WTC11 (cell line): ENCODE measurements at regions not wholly inside any gene's neighbourhood (a gene's known extent, or its start where the extent isn't known, plus 50 kb on each side); places are given as distances from the start of the nearest gene placed in this dataset.

Experiments used
- ATAC-seq: fragments of 200-7000 bp; cut with Tn5 transposase; 2 replicates; pipeline ENCODE4 v1.10.0; 2021; ENCODE audit warnings: mild to moderate bottlenecking, moderate library complexity
- CTCF ChIA-PET: fragments of 300-600 bp; sonication (Branson Sonifier 250); formaldehyde crosslinking; loops from one replicate; lab custom pipeline; 2021; ENCODE audit warnings: antibody characterized with exemption; lab: Charles Lee
- POLR2A ChIA-PET: fragments of 350-600 bp; sonication (Branson Sonifier 250); formaldehyde crosslinking; loops from one replicate; lab custom pipeline; 2021; ENCODE audit warnings: antibody characterized with exemption; lab: Charles Lee
- DNase-seq: peaks from one replicate; pipeline ENCODE4 v3.0.0; 2021; ENCODE audit warnings: low spot score
- H3K27ac Mint-ChIP-seq: 2 replicates; pipeline ENCODE4 v1.8.0; 2021; ENCODE audit warnings: mixed read lengths
- H3K27me3 Mint-ChIP-seq: 2 replicates; pipeline ENCODE4 v1.8.0; 2021; ENCODE audit warnings: low read depth, mild to moderate bottlenecking, moderate library complexity, mixed read lengths
- H3K36me3 Mint-ChIP-seq: 2 replicates; pipeline ENCODE4 v1.8.0; 2021; ENCODE audit warnings: mixed read lengths
- H3K4me1 Mint-ChIP-seq: 2 replicates; pipeline ENCODE4 v1.8.0; 2022; ENCODE audit warnings: mixed read lengths
- H3K4me3 Mint-ChIP-seq: 2 replicates; pipeline ENCODE4 v1.8.0; 2021; ENCODE audit warnings: mild to moderate bottlenecking, moderate library complexity, mixed read lengths
- H3K9me3 Mint-ChIP-seq: 2 replicates; pipeline ENCODE4 v1.8.0; 2021; ENCODE audit warnings: mixed read lengths
- CREM ChIP-seq: sonication (generic); formaldehyde crosslinking; IDR thresholded peaks from 2 replicates; pipeline ENCODE4 v1.8.1; 2022; ENCODE audit warnings: mild to moderate bottlenecking, missing genetic modification reagents, moderate library complexity
- CTCF ChIP-seq: fragments of 200-600 bp; IDR thresholded peaks from 2 replicates; pipeline ENCODE4 v1.8.0; 2022; ENCODE audit warnings: antibody characterized with exemption
- E2F1 ChIP-seq: sonication (generic); formaldehyde crosslinking; IDR thresholded peaks from 2 replicates; pipeline ENCODE4 v1.8.0; 2022; ENCODE audit warnings: mild to moderate bottlenecking, missing genetic modification reagents
- FOXJ3 ChIP-seq: sonication (generic); formaldehyde crosslinking; IDR thresholded peaks from 2 replicates; pipeline ENCODE4 v1.9.0; 2021; ENCODE audit warnings: missing genetic modification reagents, mild to moderate bottlenecking, borderline replicate concordance
- FOXP4 ChIP-seq: sonication (generic); formaldehyde crosslinking; IDR thresholded peaks from 2 replicates; pipeline ENCODE4 v1.8.0; 2022; ENCODE audit warnings: mild to moderate bottlenecking, missing genetic modification reagents
- IRF2 ChIP-seq: sonication (generic); formaldehyde crosslinking; IDR thresholded peaks from 2 replicates; pipeline ENCODE4 v1.8.0; 2022; ENCODE audit warnings: low read depth, missing genetic modification reagents, borderline replicate concordance
- NFATC4 ChIP-seq: fragments of 250-450 bp; sonication (Bioruptor Pico); IDR thresholded peaks from 2 replicates; pipeline ENCODE4 v1.9.0; 2021; ENCODE audit warnings: mild to moderate bottlenecking
- OVOL2 ChIP-seq: fragments of 250-450 bp; sonication (Bioruptor Pico); IDR thresholded peaks from 2 replicates; pipeline ENCODE4 v1.9.0; 2021; ENCODE audit warnings: mild to moderate bottlenecking, borderline replicate concordance
- SMAD4 ChIP-seq: sonication (generic); formaldehyde crosslinking; IDR thresholded peaks from 2 replicates; pipeline ENCODE4 v1.8.0; 2022; ENCODE audit warnings: mild to moderate bottlenecking, missing genetic modification reagents
- SP1 ChIP-seq: sonication (generic); formaldehyde crosslinking; conservative IDR thresholded peaks from 2 replicates; pipeline ENCODE4 v1.8.1; 2022; ENCODE audit warnings: missing genetic modification reagents
- TEAD1 ChIP-seq: sonication (generic); formaldehyde crosslinking; IDR thresholded peaks from 2 replicates; pipeline ENCODE4 v1.8.0; 2022; ENCODE audit warnings: mild to moderate bottlenecking, missing genetic modification reagents
- TEAD4 ChIP-seq: sonication (generic); formaldehyde crosslinking; IDR thresholded peaks from 2 replicates; pipeline ENCODE4 v1.8.0; 2022; ENCODE audit warnings: mild to moderate bottlenecking, missing genetic modification reagents
- USF1 ChIP-seq: sonication (generic); formaldehyde crosslinking; IDR thresholded peaks from 2 replicates; pipeline ENCODE4 v1.8.0; 2022; ENCODE audit warnings: mild to moderate bottlenecking, missing genetic modification reagents
- USF2 ChIP-seq: sonication (generic); formaldehyde crosslinking; IDR thresholded peaks from 2 replicates; pipeline ENCODE4 v1.8.1; 2023; ENCODE audit warnings: mild to moderate bottlenecking, missing genetic modification reagents, moderate library complexity
- ZNF138 ChIP-seq: sonication (generic); formaldehyde crosslinking; conservative IDR thresholded peaks from 2 replicates; pipeline ENCODE4 v1.8.1; 2022; ENCODE audit warnings: mild to moderate bottlenecking, moderate library complexity, missing genetic modification reagents
- ZNF232 ChIP-seq: sonication (generic); formaldehyde crosslinking; IDR thresholded peaks from 2 replicates; pipeline ENCODE4 v1.8.0; 2022; ENCODE audit warnings: mild to moderate bottlenecking, missing genetic modification reagents
- ZNF396 ChIP-seq: fragments of 250-450 bp; sonication (Bioruptor Pico); IDR thresholded peaks from 2 replicates; pipeline ENCODE4 v1.8.0; 2021; ENCODE audit warnings: mild to moderate bottlenecking, moderate library complexity, borderline replicate concordance
- ZNF425 ChIP-seq: fragments of 250-450 bp; sonication (Bioruptor Pico); conservative IDR thresholded peaks from 2 replicates; pipeline ENCODE4 v1.9.0; 2021; ENCODE audit warnings: mild to moderate bottlenecking
- ZNF532 ChIP-seq: fragments of 250-450 bp; sonication (Bioruptor Pico); IDR thresholded peaks from 2 replicates; pipeline ENCODE4 v1.9.0; 2021; ENCODE audit warnings: mild to moderate bottlenecking, borderline replicate concordance

- CTCF ChIA-PET: interaction anchor here (0.9 kb wide), 1 partner anchor 82 kb away, joined by 3 read pairs; no protein-coding TSS in a partner anchor
- ATAC-seq (no peak), DNase-seq (no peak)
- H3K36me3 Mint-ChIP-seq: peaks cover 15% of the 10 kb centered on the region
- peaks cover 25% of the 10 kb centered on the region for H3K9me3 Mint-ChIP-seq
- POLR2A ChIA-PET: no interaction called here
- no peak overlapping the region for H3K27ac Mint-ChIP-seq
- TF ChIP-seq IRF2 (CRISPR knock-in tag) (no peak), E2F1 (CRISPR knock-in tag) (no peak), USF2 (CRISPR knock-in tag) (no peak), ZNF396 (CRISPR knock-in tag) (no peak), SMAD4 (no peak), FOXP4 (no peak), ZNF532 (CRISPR knock-in tag) (no peak), ZNF138 (no peak), NFATC4 (CRISPR knock-in tag) (no peak), OVOL2 (CRISPR knock-in tag) (no peak), CREM (CRISPR knock-in tag) (no peak), FOXJ3 (CRISPR knock-in tag) (no peak), TEAD4 (CRISPR knock-in tag) (no peak), SP1 (CRISPR knock-in tag) (no peak), TEAD1 (CRISPR knock-in tag) (no peak)
- peaks cover 14% of the 10 kb centered on the region for H3K27me3 Mint-ChIP-seq
- no peaks in the 10 kb centered on the region for H3K4me1 Mint-ChIP-seq
- H3K4me3 Mint-ChIP-seq: no peak overlapping the region
These were observed 68.5 kb upstream of the SLC35C1 start for GRCh38 chr11:45736424-45736823.

- Mint-ChIP-seq H3K9me3 (peaks cover 22% of the 10 kb centered on the region), H3K4me3 (no peak overlapping the region), H3K27ac (no peak overlapping the region), H3K4me1 (no peaks in the 10 kb centered on the region), H3K27me3 (peaks cover 14% of the 10 kb centered on the region), H3K36me3 (peaks cover 12% of the 10 kb centered on the region)
- ATAC-seq (no peak), DNase-seq (no peak)
- no peak for TF ChIP-seq ZNF232 (CRISPR knock-in tag)
- no peak for TF ChIP-seq NFATC4 (CRISPR knock-in tag)
- TF ChIP-seq ZNF425 (CRISPR knock-in tag): no peak
- TF ChIP-seq CTCF: no peak
- TF ChIP-seq USF1: no peak
- no peak for TF ChIP-seq IRF2 (CRISPR knock-in tag)
- CTCF ChIA-PET: interaction anchor here (1.0 to 1.9 kb wide), 2 partner anchors 11 to 39 kb away, joined by 3 to 9 read pairs; no protein-coding TSS in a partner anchor
- POLR2A ChIA-PET: interaction anchor here (0.5 kb wide), 1 partner anchor 270 kb away, joined by 3 read pairs; no protein-coding TSS in a partner anchor
These were observed 67.8 kb upstream of the CHST1 start for GRCh38 chr11:45733176-45733575.
